ENCODE measurements at regions not wholly inside any gene's neighbourhood (a gene's known extent, or its start where the extent isn't known, plus 50 kb on each side); places are given as distances from the start of the nearest gene placed in this dataset.

- Histone ChIP-seq H3K27me3 (ENCODE audit: control insufficient read depth, insufficient read depth, low read length) (no peaks in the 10 kb centered on the region), H3K36me3 (ENCODE audit: control insufficient read depth, insufficient read depth, low read length) (no peaks in the 10 kb centered on the region), H3K4me1 (ENCODE audit: control insufficient read depth, insufficient read depth, low read length) (no peaks in the 10 kb centered on the region), H3K9me3 (ENCODE audit: control insufficient read depth, insufficient read depth, low read length) (no peaks in the 10 kb centered on the region), H3K4me3 (ENCODE audit: low read length) (no peak overlapping the region), H3K27ac (ENCODE audit: low read length) (no peak overlapping the region)
- Mint-ChIP-seq H3K27me3 (ENCODE audit: low read depth in 2 of 2) (peaks cover 0 to 3% of the 10 kb centered on the region in 2 donors), H3K4me3 (no peak overlapping the region), H3K4me1 (no peaks in the 10 kb centered on the region), H3K27ac (no peak overlapping the region), H3K36me3 (no peaks in the 10 kb centered on the region), H3K9me3 (no peaks in the 10 kb centered on the region)
- intact Hi-C loops (cut with micrococcal nuclease), result no loop called here
- WGBS (ENCODE audit: insufficient coverage), result 67% methylated on average over 1 of the region's 4 CpGs
- no peak for DNase-seq
- TF ChIP-seq CTCF (IDR thresholded peaks at IDR 0.05), result no peak
- no peak for ATAC-seq
Measured at GRCh38 chr6:21752054-21752811, 158.7 kb downstream of the SOX4 start.

- Mint-ChIP-seq H3K36me3 (no peaks in the 10 kb centered on the region), H3K4me1 (no peaks in the 10 kb centered on the region), H3K27me3 (ENCODE audit: low read depth in 2 of 2) (peaks cover 0 to 3% of the 10 kb centered on the region in 2 donors), H3K27ac (no peak overlapping the region), H3K4me3 (no peak overlapping the region), H3K9me3 (no peaks in the 10 kb centered on the region)
- 76% methylated on average over 11 of the region's 11 CpGs for WGBS (ENCODE audit: insufficient coverage)
- Histone ChIP-seq H3K4me1 (ENCODE audit: control insufficient read depth, insufficient read depth, low read length) (no peaks in the 10 kb centered on the region), H3K36me3 (ENCODE audit: control insufficient read depth, insufficient read depth, low read length) (no peaks in the 10 kb centered on the region), H3K27me3 (ENCODE audit: control insufficient read depth, insufficient read depth, low read length) (no peaks in the 10 kb centered on the region), H3K27ac (ENCODE audit: low read length) (no peak overlapping the region), H3K9me3 (ENCODE audit: control insufficient read depth, insufficient read depth, low read length) (no peaks in the 10 kb centered on the region), H3K4me3 (ENCODE audit: low read length) (no peak overlapping the region)
- intact Hi-C loops (cut with micrococcal nuclease), result no loop called here
- no peak for TF ChIP-seq CTCF (IDR thresholded peaks at IDR 0.05)
- ATAC-seq (no peak), DNase-seq (no peak)
Measured at GRCh38 chr6:21753241-21754108, 159.9 kb downstream of the SOX4 start.

- H3K4me3 Mint-ChIP-seq, result no peak overlapping the region
- H3K9me3 ChIP-seq (ENCODE audit: control insufficient read depth, insufficient read depth, low read length), result no peaks in the 10 kb centered on the region
- H3K4me1 Mint-ChIP-seq, result no peaks in the 10 kb centered on the region
- TF ChIP-seq CTCF (IDR thresholded peaks at IDR 0.05), result no peak
- 54% methylated on average over 5 of the region's 5 CpGs for WGBS (ENCODE audit: insufficient coverage)
- H3K4me1 ChIP-seq (ENCODE audit: control insufficient read depth, insufficient read depth, low read length), result no peaks in the 10 kb centered on the region
- no peak overlapping the region for H3K4me3 ChIP-seq (ENCODE audit: low read length)
- DNase-seq, result no peak
- H3K27me3 ChIP-seq (ENCODE audit: control insufficient read depth, insufficient read depth, low read length), result no peaks in the 10 kb centered on the region
- H3K27ac Mint-ChIP-seq, result no peak overlapping the region
- H3K9me3 Mint-ChIP-seq, result no peaks in the 10 kb centered on the region
- H3K36me3 ChIP-seq (ENCODE audit: control insufficient read depth, insufficient read depth, low read length), result no peaks in the 10 kb centered on the region
- peaks cover 0 to 3% of the 10 kb centered on the region in 2 donors for H3K27me3 Mint-ChIP-seq (ENCODE audit: low read depth in 2 of 2)
- no peak for ATAC-seq
- no peak overlapping the region for H3K27ac ChIP-seq (ENCODE audit: low read length)
- no peaks in the 10 kb centered on the region for H3K36me3 Mint-ChIP-seq
- intact Hi-C loops (cut with micrococcal nuclease), result no loop called here
Measured at GRCh38 chr6:21754891-21755290, 161.3 kb downstream of the SOX4 start.
